A549 (cell line): ENCODE measurements at regions not wholly inside any gene's neighbourhood (a gene's known extent, or its start where the extent isn't known, plus 50 kb on each side); places are given as distances from the start of the nearest gene placed in this dataset.

ENCODE experiments used
- ATAC-seq, 2 experiments: fragments of 200-7000 bp in 1 of 2; fragments of >200 bp in 1 of 2; cut with Nextera tagmentation in 1 of 2; cut with Tn5 transposase in 1 of 2; 3 replicates each; pipeline versions ENCODE4 v1.8.0 to v1.9.1; 2018 to 2020; ENCODE audit warnings: mild to moderate bottlenecking in 1 of 2, moderate library complexity in 1 of 2
- CTCF ChIA-PET: fragments of 300-600 bp; sonication (Branson Sonifier 250); formaldehyde crosslinking; extraction: SDS; loops from one replicate; lab custom pipeline; 2021; ENCODE audit warnings: antibody characterized with exemption, inconsistent platforms; lab: Yijun Ruan, JAX
- POLR2A ChIA-PET: fragments of 350-600 bp; formaldehyde crosslinking; extraction: SDS; loops from one replicate; lab custom pipeline; 2021; ENCODE audit warnings: antibody characterized with exemption, inconsistent platforms; lab: Yijun Ruan, JAX
- DNase-seq, 2 experiments: peaks; one replicate each; pipeline versions ENCODE4 v3.0.0 to v3.0.0-alpha.2; 2011 to 2016; ENCODE audit warnings: low read depth in 1 of 2, low spot score in 1 of 2
- FAIRE-seq: peaks from 2 replicates; lab custom pipeline; 2011; peaks lifted over from hg19 to GRCh38; lab: Jason Lieb, UNC
- H3K27ac ChIP-seq, 2 experiments: fragments of >200 bp; sonication (Bioruptor Twin); formaldehyde crosslinking; 3 replicates each; pipeline ENCODE4 v1.5.1; 2016 to 2017
- H3K4me1 ChIP-seq: fragments of >200 bp; sonication (Bioruptor Twin); formaldehyde crosslinking; 3 replicates; pipeline ENCODE4 v1.6.1; 2016
- H3K4me2 ChIP-seq: fragments of >200 bp; sonication (Bioruptor Twin); formaldehyde crosslinking; 3 replicates; pipeline ENCODE4 v1.6.1; 2016
- H3K4me3 ChIP-seq: fragments of >200 bp; sonication (Bioruptor Twin); formaldehyde crosslinking; 3 replicates; pipeline ENCODE4 v1.5.1; 2016
- H3K9me3 ChIP-seq: fragments of >200 bp; sonication (Bioruptor Twin); formaldehyde crosslinking; 3 replicates; pipeline ENCODE4 v1.6.1; 2016
- CBX2 ChIP-seq: fragments of 200-600 bp; sonication (generic); IDR thresholded peaks from 2 replicates; pipeline ENCODE4 v1.6.1; 2016; ENCODE audit warnings: low read depth, mild to moderate bottlenecking, borderline replicate concordance
- CEBPB ChIP-seq, 2 experiments: fragments of >200 bp in 1 of 2; sonication (Bioruptor Twin) in 1 of 2; formaldehyde crosslinking in 1 of 2; IDR thresholded peaks; 2 replicates each; pipeline ENCODE4 v1.6.1; 2012 to 2016
- CHD2 ChIP-seq: fragments of 150-350 bp; IDR thresholded peaks from 2 replicates; pipeline ENCODE4 v1.6.1; 2014; ENCODE audit warnings: low read length; ENCODE audit not compliant: partially characterized antibody
- ELK1 ChIP-seq: fragments of 150-350 bp; IDR thresholded peaks from 2 replicates; pipeline ENCODE4 v1.6.1; 2014; ENCODE audit warnings: low read depth, mild to moderate bottlenecking, low read length
- ESRRA ChIP-seq: fragments of 150-350 bp; IDR thresholded peaks from 2 replicates; pipeline ENCODE4 v1.6.1; 2014; ENCODE audit warnings: mild to moderate bottlenecking, low read length, borderline replicate concordance
- HES2 ChIP-seq: fragments of >200 bp; sonication (Bioruptor Twin); formaldehyde crosslinking; IDR thresholded peaks from 2 replicates; pipeline ENCODE4 v1.6.1; 2016
- HEYL ChIP-seq: fragments of 250-450 bp; sonication (Bioruptor Pico); IDR thresholded peaks from 2 replicates; pipeline ENCODE4 v1.8.0; 2021; ENCODE audit warnings: mild to moderate bottlenecking, moderate library complexity
- HMGXB4 ChIP-seq: fragments of 250-450 bp; sonication (Bioruptor Pico); IDR thresholded peaks from 2 replicates; pipeline ENCODE4 v1.5.0; 2021; ENCODE audit warnings: mild to moderate bottlenecking, moderate library complexity, borderline replicate concordance
- HOXA7 ChIP-seq: fragments of 250-450 bp; sonication (Bioruptor Pico); IDR thresholded peaks from 2 replicates; pipeline ENCODE4 v1.5.0; 2020; ENCODE audit warnings: mild to moderate bottlenecking, moderate library complexity
- JUNB ChIP-seq: fragments of >200 bp; sonication (Bioruptor Twin); formaldehyde crosslinking; IDR thresholded peaks from 2 replicates; pipeline ENCODE4 v1.6.1; 2016
- KDM1A ChIP-seq: fragments of 200-600 bp; sonication (generic); IDR thresholded peaks from 2 replicates; pipeline ENCODE4 v1.6.1; 2016; ENCODE audit warnings: low read depth, mild to moderate bottlenecking
- MAX ChIP-seq: IDR thresholded peaks from 2 replicates; pipeline ENCODE4 v1.6.1; 2012
- MAZ ChIP-seq: fragments of 150-350 bp; IDR thresholded peaks from 2 replicates; pipeline ENCODE4 v1.6.1; 2014; ENCODE audit warnings: antibody characterized with exemption, low read depth, low read length, borderline replicate concordance
- MYC ChIP-seq: IDR thresholded peaks from 2 replicates; pipeline ENCODE4 v1.6.1; 2012; ENCODE audit warnings: mild to moderate bottlenecking, inconsistent platforms, low read length, improper control_type of control experiment, borderline replicate concordance
- NR3C1 ChIP-seq: fragments of >200 bp; sonication (Bioruptor Twin); formaldehyde crosslinking; IDR thresholded peaks from 3 replicates; pipeline ENCODE4 v1.6.1; 2017
- PHF8 ChIP-seq: fragments of 200-600 bp; sonication (generic); IDR thresholded peaks from 2 replicates; pipeline ENCODE4 v1.6.1; 2016; ENCODE audit warnings: low read depth, mild to moderate bottlenecking, antibody characterized with exemption, moderate library complexity, borderline replicate concordance
- RCOR1 ChIP-seq: fragments of 150-350 bp; IDR thresholded peaks from 2 replicates; pipeline ENCODE4 v1.6.1; 2014; ENCODE audit warnings: antibody characterized with exemption, low read length, low read depth
- REST ChIP-seq: fragments of 200-600 bp; sonication (generic); IDR thresholded peaks from 2 replicates; pipeline ENCODE4 v1.6.1; 2016; ENCODE audit warnings: antibody characterized with exemption, mild to moderate bottlenecking, moderate library complexity
- SMC3 ChIP-seq: fragments of >200 bp; sonication (Bioruptor Twin); formaldehyde crosslinking; IDR thresholded peaks from 3 replicates; pipeline ENCODE4 v1.6.1; 2018; ENCODE audit warnings: inconsistent platforms
- TFCP2L1 ChIP-seq: fragments of 250-450 bp; sonication (Bioruptor Pico); IDR thresholded peaks from 2 replicates; pipeline ENCODE4 v1.5.0; 2021; ENCODE audit warnings: mild to moderate bottlenecking
- TP53 ChIP-seq: fragments of 250-450 bp; sonication (Bioruptor Pico); IDR thresholded peaks from 2 replicates; pipeline ENCODE4 v1.5.0; 2021; ENCODE audit warnings: mild to moderate bottlenecking, moderate library complexity
- ZC3H11A ChIP-seq: fragments of 450-650 bp; IDR thresholded peaks from 2 replicates; pipeline ENCODE4 v1.6.1; 2014; ENCODE audit warnings: antibody characterized with exemption, mild to moderate bottlenecking
- ZNF302 ChIP-seq: fragments of 250-450 bp; sonication (Bioruptor Pico); IDR thresholded peaks from 2 replicates; pipeline ENCODE4 v1.9.0; 2021; ENCODE audit warnings: inconsistent platforms, mild to moderate bottlenecking, moderate library complexity
- ZSCAN20 ChIP-seq: fragments of 250-450 bp; sonication (Bioruptor Pico); IDR thresholded peaks from 2 replicates; pipeline ENCODE4 v1.8.0; 2022; ENCODE audit warnings: mild to moderate bottlenecking, moderate library complexity
- WGBS: methylation state at CpG from one replicate; pipeline ENCODE4 v1.1.6; 2017; ENCODE audit errors: missing lambda C conversion rate; 5-methylcytosine and 5-hydroxymethylcytosine counted together

- ATAC-seq (no peak), DNase-seq (no peak)
- 87% methylated on average over 9 of the region's 9 CpGs for WGBS
- no peak overlapping the region for H3K4me3 ChIP-seq
- peak overlapping the region; percentile 88 to 94 for H3K27ac ChIP-seq
- TF ChIP-seq TFCP2L1 (CRISPR knock-in tag) = no peak
- no peak for TF ChIP-seq RCOR1
- TF ChIP-seq CHD2 = no peak
- no peak for TF ChIP-seq JUNB
- TF ChIP-seq NR3C1 = no peak
- no peak for TF ChIP-seq ZC3H11A
- no peak for TF ChIP-seq TP53 (CRISPR knock-in tag)
- TF ChIP-seq, all 56 proteins: peak for 0
- H3K9me3 ChIP-seq = peaks cover 11% of the 10 kb centered on the region; the same call in 2 of the 3 replicates
- FAIRE-seq = no peak
- peaks cover 75% of the 10 kb centered on the region for H3K4me1 ChIP-seq
- CTCF ChIA-PET = interaction anchor here (0.9 to 3.4 kb wide), 6 partner anchors 9 to 189 kb away, joined by 3 to 22 read pairs (median 5); no protein-coding TSS in a partner anchor
- peak overlapping the region; percentile 55; the same call in 2 of the 3 replicates for H3K4me2 ChIP-seq
- POLR2A ChIA-PET = interaction anchor here (2.9 kb wide), 1 partner anchor 190 kb away, joined by 21 read pairs; the partner anchor contains the start of gene ARL4C
Observed at GRCh38 chr2:234306426-234307173, 190.3 kb downstream of the ARL4C start.

- TF ChIP-seq TP53 (CRISPR knock-in tag) (no peak), ELK1 (no peak), MAX (0 out of 2 replicates have a peak, but pooled peaks have one; percentile 41)
- DNase-seq (no peak), ATAC-seq (no peak), FAIRE-seq (no peak)
- no peak overlapping the region for H3K4me3 ChIP-seq
- CTCF ChIA-PET = interaction anchor here (1.4 to 1.8 kb wide), 3 partner anchors 48 to 449 kb away, joined by 4 to 9 read pairs (median 6); no protein-coding TSS in a partner anchor
- POLR2A ChIA-PET = no interaction called here
- 67% methylated on average over 4 of the region's 4 CpGs for WGBS
- H3K4me2 ChIP-seq = peak overlapping the region; percentile 55
- peaks cover 78% of the 10 kb centered on the region for H3K4me1 ChIP-seq
- peaks cover 11% of the 10 kb centered on the region; the same call in 2 of the 3 replicates for H3K9me3 ChIP-seq
- H3K27ac ChIP-seq = peak overlapping the region; percentile 88 to 94
Observed at GRCh38 chr2:234305846-234306245, 191.0 kb downstream of the ARL4C start.

GRCh38 chr2:234304950-234305349, 191.9 kb downstream of the ARL4C start:
- POLR2A ChIA-PET = interaction anchor here (0.7 to 1.5 kb wide), 4 partner anchors 13 to 102 kb away, joined by 3 to 4 read pairs (median 4); no protein-coding TSS in a partner anchor
- Histone ChIP-seq H3K9me3 (peaks cover 11% of the 10 kb centered on the region; the same call in 2 of the 3 replicates), H3K27ac (peak overlapping the region; percentile 88 to 94), H3K4me2 (peak overlapping the region; percentile 55), H3K4me3 (no peak overlapping the region), H3K4me1 (peaks cover 81% of the 10 kb centered on the region)
- FAIRE-seq = peak; percentile 82
- peak; percentile 32 to 53; a peak in 5 of 6 replicates for ATAC-seq
- peak; percentile 48 to 86 for DNase-seq
- CTCF ChIA-PET = interaction anchor here (0.8 to 2.3 kb wide), 5 partner anchors 16 to 448 kb away, joined by 3 to 7 read pairs (median 4); no protein-coding TSS in a partner anchor
- 0% methylated on average over 5 of the region's 5 CpGs for WGBS
- TF ChIP-seq HMGXB4 (CRISPR knock-in tag) (no peak), JUNB (peak; percentile 64; the same call in 1 of the 2 replicates), ZC3H11A (no peak), MYC (peak; percentile 56; the same call in 1 of the 2 replicates), KDM1A (no peak), MAX (peak; percentile 92), HES2 (no peak), SMC3 (no peak), PHF8 (no peak), CEBPB (IDR thresholded peaks at IDR 0.05) (no peak; a peak in 3 of 4 replicates), TFCP2L1 (CRISPR knock-in tag) (no peak), MAZ (no peak), ESRRA (no peak), HEYL (CRISPR knock-in tag) (no peak), REST (no peak), ZSCAN20 (no peak), ZNF302 (no peak), HOXA7 (CRISPR knock-in tag) (no peak), CBX2 (no peak)
